ENCODE measurements at regions not wholly inside any gene's neighbourhood (a gene's known extent, or its start where the extent isn't known, plus 50 kb on each side); places are given as distances from the start of the nearest gene placed in this dataset.
A peak's percentile ranks its signal among the peaks of the same experiment; 100 is the strongest.
"Not testable (repeated sequence)": the region's sequence is repeated elsewhere in the genome, so short reads cannot be mapped to it uniquely, and the experiment has no call there.

GRCh38 chr3:145620486-145620885 lies 540.5 kb downstream of the PLOD2 start:
- no peak for DNase-seq (ENCODE audit: insufficient read length, low spot score)
- TF ChIP-seq POLR2A (IDR thresholded peaks at IDR 0.05; ENCODE audit: low read depth, low read length) = no peak
- no peak for FAIRE-seq

DNA sequence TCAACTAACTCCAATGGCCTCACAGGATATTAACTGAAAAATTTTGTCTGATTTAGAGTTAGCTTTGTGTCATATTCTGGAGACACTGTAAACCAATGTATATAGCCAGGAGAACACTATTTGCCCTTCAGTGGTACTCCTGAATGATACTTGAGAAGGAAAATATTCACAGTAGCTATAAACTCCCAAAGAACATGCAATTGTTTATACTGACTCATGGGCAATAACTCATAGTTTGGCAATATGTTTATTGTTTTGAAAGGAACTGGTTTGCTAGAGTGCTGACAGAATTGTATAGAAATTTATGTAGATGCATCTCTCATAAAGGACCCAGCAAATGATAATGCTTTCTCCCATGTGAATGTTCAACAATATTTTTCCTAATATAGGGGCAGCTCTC lies 537.6 kb downstream of the PLOD2 start:
- FAIRE-seq (no peak), DNase-seq (ENCODE audit: insufficient read length, low spot score) (no peak)
- TF ChIP-seq POLR2A (IDR thresholded peaks at IDR 0.05; ENCODE audit: low read depth, low read length) = no peak

DNA sequence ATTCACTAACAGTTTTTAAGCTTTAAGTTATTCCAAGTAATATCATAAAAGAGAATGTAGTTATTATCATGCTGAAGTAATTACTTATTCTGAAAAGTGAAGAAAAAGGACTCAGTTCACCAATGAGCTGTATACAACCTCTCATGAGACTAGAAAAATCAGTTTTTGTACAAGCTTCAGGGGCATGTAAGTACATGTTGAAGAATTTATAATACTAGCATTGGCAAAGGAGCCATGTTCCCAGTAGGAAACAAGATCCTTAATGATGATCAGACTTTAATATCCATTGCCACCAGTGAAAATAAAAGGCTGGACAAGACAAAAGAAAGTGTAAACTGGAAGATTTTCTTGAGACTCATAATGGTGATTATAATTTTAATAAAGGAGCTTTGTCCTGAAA lies 532.8 kb downstream of the PLOD2 start:
- FAIRE-seq = no peak
- no peak for DNase-seq (ENCODE audit: insufficient read length, low spot score)
- TF ChIP-seq POLR2A (IDR thresholded peaks at IDR 0.05; ENCODE audit: low read depth, low read length) = no peak

- FAIRE-seq = no peak
- no peak for DNase-seq (ENCODE audit: insufficient read length, low spot score)
- TF ChIP-seq POLR2A (IDR thresholded peaks at IDR 0.05; ENCODE audit: low read depth, low read length) = no peak
These were observed 523.9 kb downstream of the PLOD2 start for GRCh38 chr3:145637105-145637504.

GRCh38 chr3:145639003-145639606 lies 521.9 kb downstream of the PLOD2 start:
- no peak for DNase-seq (ENCODE audit: insufficient read length, low spot score)

DNA sequence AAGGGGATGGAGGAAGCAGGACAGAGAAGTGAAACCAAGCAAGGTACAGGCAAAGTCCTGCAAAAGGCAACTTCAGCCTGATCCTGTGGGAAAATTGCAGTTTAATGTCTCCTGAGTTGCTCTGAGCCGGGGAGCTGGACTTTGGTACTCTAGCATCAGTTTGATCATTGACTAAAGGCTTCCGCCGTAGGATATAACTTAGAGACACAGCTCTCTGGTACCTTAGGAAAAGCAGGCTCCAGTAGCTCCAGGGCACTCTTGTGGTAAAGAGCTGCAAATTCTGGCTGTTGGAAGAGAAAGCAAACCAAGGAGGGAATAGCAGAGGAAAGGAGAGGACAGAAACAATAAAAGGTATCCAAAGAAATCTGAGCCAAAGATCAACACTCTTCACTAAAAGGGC lies 521.1 kb downstream of the PLOD2 start:
- no peak for DNase-seq (ENCODE audit: insufficient read length, low spot score)
- TF ChIP-seq POLR2A (IDR thresholded peaks at IDR 0.05; ENCODE audit: low read depth, low read length) = no peak
- FAIRE-seq = no peak

More at GRCh38 chr3:145639003-145639606, 521.9 kb downstream of the PLOD2 start:
- no peak for FAIRE-seq
- no peak for TF ChIP-seq POLR2A (IDR thresholded peaks at IDR 0.05; ENCODE audit: low read depth, low read length)

DNA sequence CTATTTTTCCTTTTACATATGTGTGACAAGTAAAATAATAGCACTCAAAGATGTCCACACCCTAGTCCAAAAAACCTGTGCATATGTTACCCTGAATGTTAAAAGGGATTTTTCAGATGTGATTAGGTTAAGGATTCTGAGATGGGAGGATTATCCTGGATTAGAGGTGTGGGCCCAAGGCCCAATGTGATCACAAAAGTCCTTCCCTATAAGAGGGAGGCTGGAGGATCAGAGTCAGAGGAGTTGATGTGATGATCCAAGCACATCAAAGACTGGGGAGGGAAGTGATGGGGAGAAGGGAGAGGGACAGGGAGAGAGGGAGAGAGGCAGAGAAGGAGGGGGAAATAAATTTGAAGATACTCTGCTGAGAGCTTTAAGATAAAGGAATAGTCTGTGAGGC lies 512.6 kb downstream of the PLOD2 start:
- TF ChIP-seq POLR2A (IDR thresholded peaks at IDR 0.05; ENCODE audit: low read depth, low read length) = no peak
- no peak for FAIRE-seq

GRCh38 chr3:145649368-145649887 lies 511.6 kb downstream of the PLOD2 start:
- no peak for DNase-seq (ENCODE audit: insufficient read length, low spot score)
- no peak for FAIRE-seq
- TF ChIP-seq POLR2A (IDR thresholded peaks at IDR 0.05; ENCODE audit: low read depth, low read length) = no peak

More for the DNA sequence above, 512.6 kb downstream of the PLOD2 start:
- DNase-seq (ENCODE audit: insufficient read length, low spot score) = no peak

GRCh38 chr3:145650170-145650569 lies 510.8 kb downstream of the PLOD2 start:
- TF ChIP-seq POLR2A (IDR thresholded peaks at IDR 0.05; ENCODE audit: low read depth, low read length) = no peak
- DNase-seq (ENCODE audit: insufficient read length, low spot score) (no peak), FAIRE-seq (no peak)

DNA sequence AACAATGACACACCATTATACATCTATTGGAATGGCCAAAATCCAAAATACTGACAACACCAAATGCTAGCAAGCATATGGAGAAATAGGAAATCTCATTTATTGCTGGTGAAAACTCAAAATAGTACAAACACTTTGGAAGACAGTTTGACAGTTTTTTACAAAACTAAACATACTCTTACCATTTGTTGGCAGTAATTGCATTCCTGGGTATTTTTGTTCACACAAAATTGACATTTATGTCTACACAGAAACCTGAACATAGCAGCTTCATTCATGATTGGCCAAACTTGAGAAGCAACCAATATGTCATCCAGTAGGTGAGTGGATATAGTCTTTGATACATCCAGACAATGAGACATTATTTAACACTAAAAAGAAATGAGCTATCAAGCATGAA lies 489.9 kb downstream of the PLOD2 start:
- no peak for FAIRE-seq
- TF ChIP-seq POLR2A (IDR thresholded peaks at IDR 0.05; ENCODE audit: low read depth, low read length) = no peak

DNA sequence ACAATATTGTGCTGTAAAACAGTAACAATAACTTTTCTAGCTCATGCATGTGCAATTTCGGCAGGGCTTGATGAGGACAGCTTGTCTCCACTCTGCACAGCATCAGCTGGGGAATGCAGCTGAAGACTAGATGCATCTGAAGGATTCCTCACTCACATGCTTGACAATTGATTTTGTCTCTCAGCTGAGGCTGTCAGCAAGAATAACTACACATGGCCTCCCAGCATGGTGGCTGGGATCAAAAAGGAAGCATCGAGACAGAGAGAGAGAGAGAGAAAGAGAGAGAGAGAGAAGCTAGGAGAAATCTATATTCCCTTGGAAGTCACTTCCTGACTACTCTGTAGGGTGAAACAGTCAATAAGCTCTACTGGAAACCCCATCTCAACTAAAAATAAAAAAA lies 487.1 kb downstream of the PLOD2 start:
- no peak for TF ChIP-seq POLR2A (IDR thresholded peaks at IDR 0.05; ENCODE audit: low read depth, low read length)
- DNase-seq (ENCODE audit: insufficient read length, low spot score) (no peak), FAIRE-seq (no peak)

More for the DNA sequence above, 489.9 kb downstream of the PLOD2 start:
- no peak for DNase-seq (ENCODE audit: insufficient read length, low spot score)

DNA sequence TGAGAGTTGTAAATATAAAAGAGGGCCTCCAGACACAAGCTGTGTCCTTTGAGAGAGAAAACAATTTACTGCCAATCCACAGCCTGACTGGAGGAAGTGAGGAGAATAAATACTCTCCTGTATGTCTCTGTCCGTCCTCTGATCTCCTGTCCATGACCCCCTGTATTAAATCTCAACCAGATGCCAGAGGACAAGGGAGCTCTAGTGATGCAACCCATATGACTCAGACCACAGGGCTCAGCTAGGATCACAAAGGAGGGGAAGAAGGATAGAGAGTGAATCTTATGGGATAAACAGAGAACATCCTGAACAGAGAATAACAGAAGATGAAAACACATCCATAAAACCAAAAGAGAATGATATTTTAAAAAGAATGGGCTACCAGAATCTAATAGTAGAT lies 482.6 kb downstream of the PLOD2 start:
- no peak for TF ChIP-seq POLR2A (IDR thresholded peaks at IDR 0.05; ENCODE audit: low read depth, low read length)
- DNase-seq (ENCODE audit: insufficient read length, low spot score) (no peak), FAIRE-seq (no peak)

- no peak for DNase-seq (ENCODE audit: insufficient read length, low spot score)
- TF ChIP-seq POLR2A (IDR thresholded peaks at IDR 0.05; ENCODE audit: low read depth, low read length) = no peak
- FAIRE-seq = no peak
These were observed 479.8 kb downstream of the PLOD2 start for GRCh38 chr3:145681181-145681580.

DNA sequence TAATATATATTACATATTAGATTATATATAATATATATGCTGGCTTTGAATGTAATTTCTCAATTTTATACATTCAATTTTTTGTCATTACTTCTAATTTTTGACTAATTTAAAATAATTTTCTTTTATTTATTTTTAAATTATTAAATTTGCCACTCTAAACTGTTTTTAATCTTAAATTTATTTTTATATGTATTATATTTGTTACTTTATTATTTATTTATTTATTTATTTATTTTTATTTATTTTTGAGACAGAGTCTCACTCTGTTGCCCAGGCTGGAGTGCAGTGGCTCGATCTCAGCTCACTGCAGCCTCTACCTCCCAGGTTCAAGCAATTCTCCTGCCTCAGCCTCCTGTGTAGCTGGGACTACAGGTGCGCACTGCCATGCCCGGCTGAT lies 473.0 kb downstream of the PLOD2 start:
- DNase-seq (ENCODE audit: insufficient read length, low spot score); FAIRE-seq: not testable (repeated sequence)

GRCh38 chr3:145692751-145693150 lies 468.2 kb downstream of the PLOD2 start:
- no peak for DNase-seq (ENCODE audit: insufficient read length, low spot score)
- FAIRE-seq = no peak
- TF ChIP-seq POLR2A (IDR thresholded peaks at IDR 0.05; ENCODE audit: low read depth, low read length) = no peak

- no peak for TF ChIP-seq POLR2A (IDR thresholded peaks at IDR 0.05; ENCODE audit: low read depth, low read length)
- DNase-seq (ENCODE audit: insufficient read length, low spot score) (no peak), FAIRE-seq (peak; percentile 43)
These were observed 465.0 kb downstream of the PLOD2 start for GRCh38 chr3:145696011-145696410.

Measured in H54 (cell line).